ENCODE measurements at regions not wholly inside any gene's neighbourhood (a gene's known extent, or its start where the extent isn't known, plus 50 kb on each side); places are given as distances from the start of the nearest gene placed in this dataset.
"Not testable (repeated sequence)": the region's sequence is repeated elsewhere in the genome, so short reads cannot be mapped to it uniquely, and the experiment has no call there.

DNA sequence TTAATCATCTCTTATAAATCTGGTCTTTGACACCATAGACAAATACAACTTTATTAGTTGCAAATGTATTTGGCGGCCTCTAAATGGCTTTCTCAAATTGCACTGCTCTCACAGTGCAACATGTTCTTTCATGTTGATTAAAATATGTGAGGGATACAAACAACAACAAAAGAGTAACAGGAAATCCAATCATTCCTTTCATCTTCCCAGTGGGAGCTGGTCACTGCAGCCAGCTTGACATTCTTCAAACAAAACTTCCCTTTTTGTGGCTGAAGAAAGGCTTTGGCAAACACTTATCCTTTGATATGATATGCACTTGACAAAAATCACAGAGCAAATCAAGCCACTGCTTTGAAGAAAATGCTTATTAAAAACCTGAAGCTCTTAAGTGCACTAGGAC, 973.6 kb downstream of the EPHA3 start:
- no peak for DNase-seq (ENCODE audit: low spot score)
- H3K4me3 ChIP-seq (replicated peaks in 1 of 3; ENCODE audit: insufficient read depth in 1 of 3, low read depth in 2 of 3, low read length in 3 of 3), result no peak overlapping the region
- POLR2A ChIA-PET, result no interaction called here
- no peak overlapping the region for H3K4me2 ChIP-seq (ENCODE audit: low read depth, low read length)
- no peak overlapping the region for H3K9ac ChIP-seq (ENCODE audit: insufficient read depth, low read depth, low read length)
- H4K20me1 ChIP-seq (ENCODE audit: insufficient read depth, low read length), result no peaks in the 10 kb centered on the region
- H3K79me2 ChIP-seq (ENCODE audit: insufficient read depth, low read length), result no peaks in the 10 kb centered on the region
- ATAC-seq, result no peak
- BruUV-seq (replicated peaks), result no TSS peak
- 4% methylated on average over 1 of the region's 1 CpG for WGBS (ENCODE audit: low lambda C conversion rate)
- no peaks in the 10 kb centered on the region for H3K4me1 ChIP-seq (ENCODE audit: insufficient read depth, low read length)
- no peak for TF ChIP-seq FOXJ3 (CRISPR knock-in tag; IDR thresholded peaks at IDR 0.05; ENCODE audit: borderline replicate concordance)
- no peak for TF ChIP-seq TARDBP (CRISPR knock-in tag; IDR thresholded peaks at IDR 0.05)
- no peak for TF ChIP-seq TFDP1 (CRISPR knock-in tag; IDR thresholded peaks at IDR 0.05; ENCODE audit: borderline replicate concordance)
- no peak for TF ChIP-seq ZNF607 (CRISPR knock-in tag; IDR thresholded peaks at IDR 0.05; ENCODE audit: borderline replicate concordance)
- TF ChIP-seq SETDB1 (CRISPR knock-in tag; IDR thresholded peaks at IDR 0.05; ENCODE audit: borderline replicate concordance), result no peak
- no peak for TF ChIP-seq RXRA (CRISPR knock-in tag; IDR thresholded peaks at IDR 0.05)
- in situ Hi-C loops (cut with HindIII; ENCODE audit: extremely low pct_ligation_motif_present, low pct_unique_long_range_greater_than_20kb), result no loop called here
- no peak overlapping the region for H3K27ac ChIP-seq (ENCODE audit: extremely low read length, insufficient read depth, low read length)
- H3K36me3 ChIP-seq (replicated peaks in 1 of 2; ENCODE audit: control insufficient read depth in 1 of 2, insufficient read depth in 2 of 2, low read length in 2 of 2), result no peaks in the 10 kb centered on the region
- no peak overlapping the region for H2AFZ ChIP-seq (ENCODE audit: low read length)
- CTCF ChIA-PET (ENCODE audit: low intra/inter-chr PET ratio, low total read pairs), result no interaction called here
- intact Hi-C loops (cut with micrococcal nuclease; ENCODE audit: unreplicated experiment), result no loop called here
- H3K27me3 ChIP-seq (ENCODE audit: control insufficient read depth in 1 of 2, insufficient read depth in 2 of 2, low read length in 2 of 2), result no peaks in the 10 kb centered on the region
- H3K9me3 ChIP-seq (ENCODE audit: low read length), result no peaks in the 10 kb centered on the region
- FAIRE-seq, result no peak

- H3K9ac ChIP-seq (ENCODE audit: insufficient read depth, low read depth, low read length); H3K4me3 ChIP-seq (replicated peaks in 1 of 3; ENCODE audit: insufficient read depth in 1 of 3, low read depth in 2 of 3, low read length in 3 of 3); H3K79me2 ChIP-seq (ENCODE audit: insufficient read depth, low read length); ATAC-seq; CTCF ChIA-PET (ENCODE audit: low intra/inter-chr PET ratio, low total read pairs); H3K36me3 ChIP-seq (replicated peaks in 1 of 2; ENCODE audit: control insufficient read depth in 1 of 2, insufficient read depth in 2 of 2, low read length in 2 of 2); H3K4me1 ChIP-seq (ENCODE audit: insufficient read depth, low read length); H4K20me1 ChIP-seq (ENCODE audit: insufficient read depth, low read length); DNase-seq (ENCODE audit: low spot score); H3K4me2 ChIP-seq (ENCODE audit: low read depth, low read length); intact Hi-C loops (cut with micrococcal nuclease; ENCODE audit: unreplicated experiment); POLR2A ChIA-PET; BruUV-seq (replicated peaks); FAIRE-seq; H3K9me3 ChIP-seq (ENCODE audit: low read length); H3K27me3 ChIP-seq (ENCODE audit: control insufficient read depth in 1 of 2, insufficient read depth in 2 of 2, low read length in 2 of 2); H2AFZ ChIP-seq (ENCODE audit: low read length); H3K27ac ChIP-seq (ENCODE audit: extremely low read length, insufficient read depth, low read length); in situ Hi-C loops (cut with HindIII; ENCODE audit: extremely low pct_ligation_motif_present, low pct_unique_long_range_greater_than_20kb): not testable (repeated sequence)
- 26% methylated on average over 8 of the region's 8 CpGs for WGBS (ENCODE audit: low lambda C conversion rate)
Measured at GRCh38 chr3:90086297-90086696, 978.9 kb downstream of the EPHA3 start.

All from HepG2 (cell line).